Heart left ventricle (tissue), 16 donors: ENCODE measurements at regions not wholly inside any gene's neighbourhood (a gene's known extent, or its start where the extent isn't known, plus 50 kb on each side); places are given as distances from the start of the nearest gene placed in this dataset.

Source experiments
- ATAC-seq, 4 donors: fragments of 200-7000 bp; cut with Tn5 transposase; one replicate each; pipeline ENCODE4 v1.9.1; 2020 to 2022; ENCODE audit warnings: moderate library complexity in 4 of 4, mild to moderate bottlenecking in 3 of 4, moderate number of reproducible peaks in 1 of 4
- DNase-seq, 5 donors: peaks; one replicate each; pipeline ENCODE4 v3.0.0-alpha.2; 2020
- H3K27ac ChIP-seq, 12 donors: fragments of 200-600 bp; sonication (generic) in 4 of 12; one replicate each; pipeline versions ENCODE4 v1.5.0 to v1.8.0; 2016 to 2022; ENCODE audit warnings: mild to moderate bottlenecking in 2 of 12
- H3K27me3 ChIP-seq, 9 donors: fragments of 200-600 bp; sonication (generic) in 2 of 9; one replicate each; pipeline versions ENCODE4 v1.5.1 to v1.8.0; 2016 to 2022; ENCODE audit warnings: mild to moderate bottlenecking in 3 of 9
- H3K36me3 ChIP-seq, 9 donors: fragments of 200-600 bp; sonication (generic) in 2 of 9; one replicate each; pipeline versions ENCODE4 v1.5.0 to v1.8.0; 2018 to 2022; ENCODE audit warnings: mild to moderate bottlenecking in 2 of 9
- H3K4me1 ChIP-seq, 12 donors: fragments of 200-600 bp; sonication (generic) in 4 of 12; one replicate each; pipeline versions ENCODE4 v1.5.0 to v1.8.0; 2016 to 2022; ENCODE audit warnings: mild to moderate bottlenecking in 3 of 12
- H3K4me3 ChIP-seq, 12 donors: fragments of 200-600 bp; sonication (generic) in 4 of 12; one replicate each; pipeline versions ENCODE4 v1.5.0 to v1.8.0; 2017 to 2022; ENCODE audit warnings: mild to moderate bottlenecking in 9 of 12, moderate library complexity in 4 of 12
- H3K9me3 ChIP-seq, 12 donors: fragments of 200-600 bp; sonication (generic) in 4 of 12; one replicate each; pipeline versions ENCODE4 v1.5.0 to v1.8.0; 2016 to 2022; ENCODE audit warnings: mild to moderate bottlenecking in 1 of 12
- POLR2A ChIP-seq, 2 donors: fragments of 450-650 bp; IDR thresholded peaks; one replicate each; pipeline ENCODE4 v1.6.1; 2017; ENCODE audit warnings: antibody characterized with exemption in 2 of 2, mild to moderate bottlenecking in 2 of 2, moderate library complexity in 2 of 2
- WGBS, 4 donors: extraction: QIAGEN DNeasy Blood & Tissue Kit in 2 of 4; methylation state at CpG; one replicate each; pipeline versions ENCODE4 v1.1.5 to v1.1.7; 2013 to 2018; 5-methylcytosine and 5-hydroxymethylcytosine counted together
- intact Hi-C, 10 donors: fragments of 100-400 bp; cut with DNase I; formaldehyde crosslinking; loops; one replicate each; pipeline versions ENCODE4 v1.11.1 to v1.14.2; 2022
- TF ChIP-seq, protein P1 (sequence below), 12 donors: fragments of 200-600 bp; sonication (generic) in 4 of 12; IDR thresholded peaks; one replicate each; pipeline versions ENCODE4 v1.5.0 to v1.8.0; 2018 to 2022; ENCODE audit warnings: antibody characterized with exemption in 12 of 12, mild to moderate bottlenecking in 5 of 12
- donor health status: ischemic (EF 13 %, LVEDD 7.1; RV severe dilation, severe dysfunction).
- donor health status: healthy with polysubstance abuse.
- donor health status: DM: no; HTN: yes; CAD: no.
- donor health status: DM: no; HTN: no; CAD: no.
- donor health status: ischemic (EF 25% LVEDD 6.9; RV normal size, moderate dysfunction).
- donor health status: ischemic (EF 25% LVEDD 5.7; RV mildly dilated, moderate dysfunction).
- donor health status: healthy.
- donor health status: DM: yes; HTN: yes; CAD: no.
- donor health status: ischemic (EF 35%, LVEDD 5.7; RV mildly dilated, moderate dysfunction).
- donor health status: nonischemic (EF 11% LVEDD 7.7; RV severe dilation, severe dysfunction).
- donor health status: DM: yes; HTN: yes; CAD: no.
- donor health status: PGD.
- donor health status: ischemic (EF 29% LVEDD 5.4; RV normal size, mild dysfunction).
- donor health status: nonischemic (EF 23%, LVEDD 6.1; RV moderate dilation, normal function).

DNA sequence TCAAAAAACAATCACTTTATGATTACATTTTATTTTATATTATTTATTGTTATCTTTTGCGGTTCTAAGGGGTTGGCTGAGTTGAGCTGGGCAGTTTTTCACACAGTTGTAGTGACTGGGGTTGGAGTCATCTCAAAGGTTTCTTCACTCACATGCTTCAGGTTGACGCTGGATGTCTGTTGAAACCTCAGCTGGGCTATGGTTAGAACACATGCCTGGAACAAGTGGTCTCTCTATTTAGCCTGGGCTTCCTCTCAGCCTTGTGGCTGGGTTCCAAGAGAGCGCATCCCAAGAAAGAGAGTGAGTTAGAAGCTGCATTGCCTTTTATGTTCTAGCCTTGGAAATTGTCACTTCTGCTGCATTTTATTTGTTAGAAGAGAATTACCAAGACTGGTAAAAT, 87.4 kb downstream of the CBLL2 start:
- TF ChIP-seq, protein P1, sequence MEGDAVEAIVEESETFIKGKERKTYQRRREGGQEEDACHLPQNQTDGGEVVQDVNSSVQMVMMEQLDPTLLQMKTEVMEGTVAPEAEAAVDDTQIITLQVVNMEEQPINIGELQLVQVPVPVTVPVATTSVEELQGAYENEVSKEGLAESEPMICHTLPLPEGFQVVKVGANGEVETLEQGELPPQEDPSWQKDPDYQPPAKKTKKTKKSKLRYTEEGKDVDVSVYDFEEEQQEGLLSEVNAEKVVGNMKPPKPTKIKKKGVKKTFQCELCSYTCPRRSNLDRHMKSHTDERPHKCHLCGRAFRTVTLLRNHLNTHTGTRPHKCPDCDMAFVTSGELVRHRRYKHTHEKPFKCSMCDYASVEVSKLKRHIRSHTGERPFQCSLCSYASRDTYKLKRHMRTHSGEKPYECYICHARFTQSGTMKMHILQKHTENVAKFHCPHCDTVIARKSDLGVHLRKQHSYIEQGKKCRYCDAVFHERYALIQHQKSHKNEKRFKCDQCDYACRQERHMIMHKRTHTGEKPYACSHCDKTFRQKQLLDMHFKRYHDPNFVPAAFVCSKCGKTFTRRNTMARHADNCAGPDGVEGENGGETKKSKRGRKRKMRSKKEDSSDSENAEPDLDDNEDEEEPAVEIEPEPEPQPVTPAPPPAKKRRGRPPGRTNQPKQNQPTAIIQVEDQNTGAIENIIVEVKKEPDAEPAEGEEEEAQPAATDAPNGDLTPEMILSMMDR (IDR thresholded peaks at IDR 0.05) = no peak
- no peak for TF ChIP-seq POLR2A (IDR thresholded peaks at IDR 0.05)
- Histone ChIP-seq H3K4me1 (no peaks in the 10 kb centered on the region), H3K4me3 (no peak overlapping the region), H3K9me3 (no peaks in the 10 kb centered on the region), H3K36me3 (no peaks in the 10 kb centered on the region), H3K27me3 (no peaks in the 10 kb centered on the region), H3K27ac (no peak overlapping the region)
- no peak for ATAC-seq
- 66 to 80% (median 76%) methylated on average over 3 of the region's 3 CpGs for WGBS, 4 donors
- no peak for DNase-seq
- intact Hi-C loops = no loop called here

DNA sequence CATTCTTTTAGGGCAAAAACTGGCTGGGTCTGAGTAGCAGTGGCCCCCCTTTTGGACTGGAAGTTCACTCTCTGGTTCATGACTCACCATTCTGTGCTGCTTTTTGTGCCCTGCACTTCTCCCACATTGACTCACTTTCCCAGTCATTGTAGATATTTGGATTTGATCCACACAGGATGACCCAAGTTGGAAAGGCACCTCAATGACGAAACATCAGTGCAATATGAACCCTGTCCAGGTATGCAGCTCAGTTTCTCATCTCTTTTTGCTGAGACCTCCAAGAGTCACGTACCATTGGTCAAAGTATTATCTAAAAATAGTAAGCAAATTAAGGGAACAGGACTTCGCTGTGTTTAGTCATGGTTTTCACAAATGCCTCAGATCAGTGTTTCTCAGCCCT, 92.7 kb downstream of the CBLL2 start:
- Histone ChIP-seq H3K4me3 (no peak overlapping the region), H3K36me3 (no peaks in the 10 kb centered on the region), H3K4me1 (no peaks in the 10 kb centered on the region), H3K27me3 (peaks cover 0 to 6% (median 0%) of the 10 kb centered on the region in 9 donors), H3K9me3 (no peaks in the 10 kb centered on the region), H3K27ac (no peak overlapping the region)
- TF ChIP-seq, protein P1 (IDR thresholded peaks at IDR 0.05) = no peak
- ATAC-seq (no peak), DNase-seq (no peak)
- 73 to 92% (median 80%) methylated on average over 3 of the region's 3 CpGs for WGBS, 4 donors
- intact Hi-C loops = no loop called here

DNA sequence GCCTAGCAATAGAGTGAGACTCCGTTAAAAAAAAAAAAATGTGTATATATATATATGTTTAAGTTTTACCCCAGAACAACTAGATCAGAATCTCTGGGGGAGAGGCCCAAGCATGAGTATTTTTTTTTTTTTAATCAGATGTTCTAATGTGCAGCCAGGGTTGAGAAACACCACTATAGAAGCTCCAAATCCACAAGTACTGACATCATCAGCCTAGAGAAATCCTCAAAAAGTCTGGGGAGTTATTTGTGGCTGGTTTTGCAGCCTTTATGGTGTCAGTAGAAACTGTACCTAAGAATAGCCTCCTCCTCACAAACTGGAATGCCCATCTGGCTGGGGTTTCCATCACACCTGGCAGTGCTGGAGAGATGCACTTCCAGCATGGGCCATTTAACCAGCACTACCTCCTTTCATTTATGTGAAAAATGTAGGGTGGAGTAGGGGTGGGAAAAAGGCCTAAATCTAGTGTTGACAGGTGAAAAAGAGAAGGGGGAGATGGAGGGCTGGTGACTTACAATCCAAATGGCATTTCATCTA, 93.5 kb downstream of the CBLL2 start:
- WGBS, 4 donors = 96 to 100% (median 100%) methylated on average over 1 of the region's 1 CpG
- intact Hi-C loops = no loop called here
- no peak for DNase-seq
- no peaks in the 10 kb centered on the region for H3K4me1 ChIP-seq
- TF ChIP-seq, protein P1 (IDR thresholded peaks at IDR 0.05) = no peak
- no peak for TF ChIP-seq POLR2A (IDR thresholded peaks at IDR 0.05)
- peaks cover 0 to 6% (median 0%) of the 10 kb centered on the region in 9 donors for H3K27me3 ChIP-seq
- no peak overlapping the region for H3K27ac ChIP-seq
- no peak overlapping the region for H3K4me3 ChIP-seq
- H3K9me3 ChIP-seq = no peaks in the 10 kb centered on the region
- no peaks in the 10 kb centered on the region for H3K36me3 ChIP-seq
- ATAC-seq = no peak

DNA sequence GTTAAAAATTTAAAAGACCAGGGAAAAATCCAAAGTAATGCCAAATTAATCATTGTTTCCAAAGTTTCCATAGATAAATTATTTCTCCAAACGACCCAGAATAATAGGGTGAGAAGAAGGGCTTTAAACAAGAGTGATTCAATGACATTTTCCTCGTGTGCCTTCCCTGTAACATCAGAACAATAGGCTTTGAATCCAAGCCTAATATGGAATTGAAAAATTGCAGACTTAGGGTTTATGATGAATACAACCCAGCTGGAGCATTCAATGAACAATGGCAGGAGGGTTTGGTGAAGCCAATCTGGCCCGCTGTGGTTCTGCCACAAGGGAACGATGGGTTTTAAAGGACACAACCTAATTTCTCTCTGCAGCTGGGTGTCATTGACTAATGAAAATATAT, 94.2 kb downstream of the CBLL2 start:
- Histone ChIP-seq H3K4me3 (no peak overlapping the region), H3K27me3 (peaks cover 0 to 6% (median 0%) of the 10 kb centered on the region in 9 donors), H3K4me1 (no peaks in the 10 kb centered on the region), H3K36me3 (no peaks in the 10 kb centered on the region), H3K27ac (no peak overlapping the region), H3K9me3 (no peaks in the 10 kb centered on the region)
- 49 to 76% (median 66%) methylated on average over 4 of the region's 4 CpGs for WGBS, 4 donors
- intact Hi-C loops = no loop called here
- DNase-seq (no peak), ATAC-seq (no peak)
- TF ChIP-seq, protein P1 (IDR thresholded peaks at IDR 0.05) = no peak
- TF ChIP-seq POLR2A (IDR thresholded peaks at IDR 0.05) = no peak
